Karpas-422 (cell line): ENCODE measurements at regions not wholly inside any gene's neighbourhood (a gene's known extent, or its start where the extent isn't known, plus 50 kb on each side); places are given as distances from the start of the nearest gene placed in this dataset.
"Not testable (repeated sequence)": the region's sequence is repeated elsewhere in the genome, so short reads cannot be mapped to it uniquely, and the experiment has no call there.

ENCODE experiments used
- DNase-seq: peaks from one replicate; pipeline ENCODE4 v3.0.0-alpha.2; 2015
- H2AFZ ChIP-seq: fragments of 200-600 bp; sonication (generic); 2 replicates; pipeline ENCODE4 v1.6.1; 2014; ENCODE audit warnings: antibody characterized with exemption, low read length, mixed read lengths
- H3K27ac ChIP-seq: fragments of 200-600 bp; sonication (generic); 2 replicates; pipeline ENCODE4 v1.5.1; 2014; ENCODE audit warnings: mild to moderate bottlenecking, low read length, moderate library complexity
- H3K27me3 ChIP-seq: fragments of 200-600 bp; sonication (generic); 2 replicates; pipeline ENCODE4 v1.6.1; 2014; ENCODE audit warnings: low read length, mixed read lengths
- H3K36me3 ChIP-seq: fragments of 200-600 bp; sonication (generic); 2 replicates; pipeline ENCODE4 v1.6.1; 2014; ENCODE audit warnings: low read length, mixed read lengths; ENCODE audit not compliant: insufficient read depth
- H3K4me1 ChIP-seq: fragments of 200-600 bp; sonication (generic); 2 replicates; pipeline ENCODE4 v1.6.1; 2014; ENCODE audit warnings: mild to moderate bottlenecking, low read length, mixed read lengths
- H3K4me2 ChIP-seq: fragments of 200-600 bp; sonication (generic); 2 replicates; pipeline ENCODE4 v1.6.1; 2014; ENCODE audit warnings: low read length, low read depth, mild to moderate bottlenecking; ENCODE audit not compliant: poor library complexity, severe bottlenecking
- H3K4me3 ChIP-seq: fragments of 200-600 bp; sonication (generic); 2 replicates; pipeline ENCODE4 v1.5.1; 2014; ENCODE audit warnings: mild to moderate bottlenecking, antibody characterized with exemption, low read length, mixed read lengths
- H3K79me2 ChIP-seq: fragments of 200-600 bp; sonication (generic); 2 replicates; pipeline ENCODE4 v1.6.1; 2014; ENCODE audit warnings: mild to moderate bottlenecking, low read length, mixed read lengths
- H3K9ac ChIP-seq: fragments of 200-600 bp; sonication (generic); 2 replicates; pipeline ENCODE4 v1.6.0; 2014; ENCODE audit warnings: low read length
- H3K9me2 ChIP-seq: fragments of 200-600 bp; sonication (generic), shearing (Covaris generic); replicated peaks from 2 replicates; pipeline ENCODE4 v1.6.0; 2014; ENCODE audit warnings: mild to moderate bottlenecking, low read length, moderate library complexity; ENCODE audit not compliant: insufficient read depth
- H3K9me3 ChIP-seq: fragments of 300-700, 200-600 bp; sonication (generic); 2 replicates; pipeline ENCODE4 v1.6.1; 2014; ENCODE audit warnings: low read length, mixed read lengths
- H4K20me1 ChIP-seq: fragments of 200-600 bp; sonication (generic); 2 replicates; pipeline ENCODE4 v1.6.1; 2014; ENCODE audit warnings: mild to moderate bottlenecking, antibody characterized with exemption, low read length, low read depth; ENCODE audit not compliant: insufficient read depth

DNA sequence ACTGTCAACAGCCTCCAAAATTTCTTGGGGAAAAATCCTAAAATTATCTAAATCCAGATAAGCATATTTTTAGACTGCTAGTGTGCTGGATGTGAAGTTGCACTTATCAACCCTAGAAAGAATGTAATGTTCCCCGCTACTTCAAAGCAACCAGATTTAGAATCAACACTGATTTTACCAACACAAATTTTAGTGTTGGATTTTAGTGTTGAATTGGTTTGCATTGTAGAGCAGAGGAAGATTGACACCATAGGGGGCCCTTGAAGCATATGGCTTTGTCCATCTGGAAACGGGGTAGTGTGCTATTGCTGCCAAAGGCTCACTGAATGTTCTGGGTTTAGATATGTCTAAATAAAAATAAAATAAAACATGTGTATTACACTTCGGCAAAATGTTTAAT, 126.3 kb upstream of the EMCN start:
- H4K20me1 ChIP-seq, result no peaks in the 10 kb centered on the region

DNA sequence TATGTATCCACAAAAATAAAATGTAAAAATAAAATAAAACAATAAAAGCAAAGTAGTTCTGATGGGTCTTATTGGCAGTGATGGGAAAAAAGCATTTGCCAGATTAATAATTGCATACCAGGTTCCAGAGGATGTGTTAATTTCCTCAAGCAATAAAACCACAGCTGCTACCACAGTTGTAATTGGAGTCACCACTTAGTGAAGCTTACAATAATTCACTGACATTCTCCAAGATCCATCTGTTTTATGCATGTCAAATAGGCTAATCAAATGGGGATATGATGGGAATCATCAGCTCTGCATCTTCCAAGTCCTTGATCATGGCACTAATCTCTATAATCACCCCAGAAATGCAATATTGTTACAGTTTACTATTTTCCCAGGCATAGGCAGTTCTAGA, 123.5 kb upstream of the EMCN start:
- Histone ChIP-seq H3K9me3 (no peaks in the 10 kb centered on the region), H3K4me3 (no peak overlapping the region), H3K9me2 (no peaks in the 10 kb centered on the region), H3K4me2 (no peak overlapping the region), H3K79me2 (no peaks in the 10 kb centered on the region), H2AFZ (no peak overlapping the region), H3K4me1 (no peaks in the 10 kb centered on the region), H3K27me3 (no peaks in the 10 kb centered on the region), H3K9ac (no peak overlapping the region), H3K27ac (no peak overlapping the region), H4K20me1 (no peaks in the 10 kb centered on the region), H3K36me3 (no peaks in the 10 kb centered on the region)
- no peak for DNase-seq

More for the DNA sequence above, 126.3 kb upstream of the EMCN start:
- no peaks in the 10 kb centered on the region for H3K9me2 ChIP-seq
- no peaks in the 10 kb centered on the region for H3K9me3 ChIP-seq
- H3K4me1 ChIP-seq, result no peaks in the 10 kb centered on the region
- no peak overlapping the region for H3K4me2 ChIP-seq
- no peak overlapping the region for H3K27ac ChIP-seq
- no peak overlapping the region for H3K9ac ChIP-seq
- no peak overlapping the region for H3K4me3 ChIP-seq
- H3K27me3 ChIP-seq, result no peaks in the 10 kb centered on the region
- no peak for DNase-seq
- no peaks in the 10 kb centered on the region for H3K79me2 ChIP-seq
- H3K36me3 ChIP-seq, result no peaks in the 10 kb centered on the region
- H2AFZ ChIP-seq, result no peak overlapping the region

DNA sequence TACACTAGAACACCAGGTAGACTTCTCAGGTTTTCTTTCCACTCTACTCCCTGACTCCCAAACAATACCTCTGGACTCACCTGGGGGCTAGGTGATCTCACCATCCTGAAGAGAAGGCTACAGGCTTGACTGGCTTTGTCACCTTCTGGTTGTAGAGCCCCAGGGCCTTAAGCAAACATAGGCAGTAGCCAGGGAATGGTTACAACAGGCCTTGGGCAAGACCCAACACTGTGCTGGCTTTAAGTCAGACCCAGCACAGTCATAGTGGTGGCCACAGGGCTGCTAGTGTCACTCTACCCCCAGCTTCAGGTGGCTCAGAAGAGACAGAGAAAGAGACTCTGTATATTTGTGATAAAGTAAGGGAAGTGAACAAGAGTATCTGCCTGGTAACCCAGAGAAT, 118.1 kb upstream of the EMCN start:
- no peaks in the 10 kb centered on the region for H3K9me3 ChIP-seq
- H3K36me3 ChIP-seq, result no peaks in the 10 kb centered on the region
- H3K27ac ChIP-seq, result no peak overlapping the region
- H3K4me2 ChIP-seq, result no peak overlapping the region
- no peak overlapping the region for H3K9ac ChIP-seq
- H3K4me1 ChIP-seq, result no peaks in the 10 kb centered on the region
- no peaks in the 10 kb centered on the region for H3K9me2 ChIP-seq
- no peaks in the 10 kb centered on the region for H3K79me2 ChIP-seq
- no peak for DNase-seq
- no peaks in the 10 kb centered on the region for H3K27me3 ChIP-seq
- H4K20me1 ChIP-seq, result no peaks in the 10 kb centered on the region
- H2AFZ ChIP-seq, result no peak overlapping the region
- no peak overlapping the region for H3K4me3 ChIP-seq

DNA sequence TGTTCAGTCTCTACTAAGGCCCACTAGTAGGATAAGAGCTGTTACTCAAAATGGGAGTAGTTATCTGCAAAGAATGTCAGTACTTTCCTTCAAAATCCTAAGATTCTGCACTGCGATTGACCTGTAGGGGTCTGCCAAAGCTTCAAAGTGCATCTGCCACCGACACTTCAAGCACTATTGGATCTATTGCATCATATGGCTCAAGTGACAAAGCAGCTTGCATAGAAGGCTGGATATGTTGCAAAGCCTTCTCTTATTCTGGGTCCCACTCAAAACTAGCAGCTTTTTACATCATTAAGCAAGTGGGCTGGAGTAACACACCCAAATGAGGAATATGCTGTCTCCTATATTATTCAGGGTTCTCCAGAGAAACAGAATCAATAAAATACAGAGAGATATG, 115.4 kb upstream of the EMCN start:
- Histone ChIP-seq H3K9me3 (no peaks in the 10 kb centered on the region), H3K4me3 (no peak overlapping the region), H3K9ac (no peak overlapping the region), H3K4me2 (no peak overlapping the region), H2AFZ (no peak overlapping the region), H3K9me2 (no peaks in the 10 kb centered on the region), H4K20me1 (no peaks in the 10 kb centered on the region), H3K36me3 (no peaks in the 10 kb centered on the region), H3K27me3 (no peaks in the 10 kb centered on the region), H3K79me2 (no peaks in the 10 kb centered on the region), H3K4me1 (no peaks in the 10 kb centered on the region), H3K27ac (no peak overlapping the region)
- DNase-seq, result no peak

DNA sequence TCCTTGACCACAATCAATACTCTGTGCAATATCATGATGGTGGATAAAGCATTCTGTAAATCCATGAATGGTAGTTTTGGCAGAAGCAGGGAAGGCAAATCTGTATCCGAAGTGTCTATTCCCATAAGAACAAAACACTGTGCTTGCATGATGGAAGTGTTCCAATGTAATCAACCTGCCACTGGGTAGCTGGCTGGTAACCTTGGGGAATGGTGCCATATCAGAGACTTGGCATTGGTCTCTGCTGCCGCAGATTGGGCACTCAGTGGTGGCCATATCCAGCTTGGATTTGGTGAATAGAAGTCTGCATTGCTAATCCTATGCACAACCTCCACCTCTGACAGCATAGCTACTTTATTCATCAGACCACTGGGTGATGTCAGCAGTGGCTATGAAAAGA, 114.3 kb upstream of the EMCN start:
- Histone ChIP-seq H3K4me2 (no peak overlapping the region), H3K27me3 (no peaks in the 10 kb centered on the region), H3K36me3 (no peaks in the 10 kb centered on the region), H2AFZ (no peak overlapping the region), H3K4me3 (no peak overlapping the region), H3K27ac (no peak overlapping the region), H3K9ac (no peak overlapping the region), H3K9me3 (no peaks in the 10 kb centered on the region), H4K20me1 (no peaks in the 10 kb centered on the region), H3K4me1 (no peaks in the 10 kb centered on the region), H3K9me2 (no peaks in the 10 kb centered on the region), H3K79me2 (no peaks in the 10 kb centered on the region)
- DNase-seq, result no peak

DNA sequence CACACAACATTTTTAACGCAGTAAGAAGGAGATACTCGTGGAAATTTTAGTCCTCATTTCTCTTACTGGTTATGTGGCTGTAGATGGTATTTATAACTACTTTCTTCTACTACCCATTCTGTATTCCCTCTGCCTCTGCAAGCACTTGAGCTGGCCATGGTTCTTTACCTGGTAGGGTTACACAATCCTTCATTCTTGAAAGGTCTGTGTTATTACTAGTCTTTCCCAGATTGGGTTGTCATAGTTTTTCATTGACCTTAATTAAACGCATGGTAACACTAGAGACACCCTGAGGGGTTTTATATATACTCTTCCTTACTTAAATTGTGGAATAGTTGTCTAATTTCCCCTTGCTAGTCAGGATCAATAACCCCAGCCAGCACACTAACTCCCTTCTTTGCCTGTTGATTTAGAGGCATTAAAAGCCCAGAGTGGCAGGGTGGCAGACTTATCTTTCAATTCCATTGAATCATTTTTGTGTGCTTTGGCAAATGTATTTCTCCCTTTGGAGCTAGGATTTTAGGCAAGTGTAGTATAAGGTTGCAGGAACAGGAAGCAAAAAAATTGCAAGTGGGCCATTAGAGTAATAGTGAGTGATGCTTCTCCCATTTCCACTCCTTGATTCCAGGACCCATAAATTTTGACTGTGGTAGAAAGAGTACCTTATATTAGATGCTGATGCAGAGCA, 113.6 kb upstream of the EMCN start:
- no peak overlapping the region for H3K9ac ChIP-seq
- H3K4me3 ChIP-seq, result no peak overlapping the region
- no peaks in the 10 kb centered on the region for H3K9me2 ChIP-seq
- no peaks in the 10 kb centered on the region for H3K36me3 ChIP-seq
- no peaks in the 10 kb centered on the region for H3K79me2 ChIP-seq
- no peak overlapping the region for H2AFZ ChIP-seq
- H3K27ac ChIP-seq, result no peak overlapping the region
- H3K27me3 ChIP-seq, result no peaks in the 10 kb centered on the region
- DNase-seq, result no peak
- no peak overlapping the region for H3K4me2 ChIP-seq
- no peaks in the 10 kb centered on the region for H3K4me1 ChIP-seq
- no peaks in the 10 kb centered on the region for H3K9me3 ChIP-seq
- H4K20me1 ChIP-seq, result no peaks in the 10 kb centered on the region

DNA sequence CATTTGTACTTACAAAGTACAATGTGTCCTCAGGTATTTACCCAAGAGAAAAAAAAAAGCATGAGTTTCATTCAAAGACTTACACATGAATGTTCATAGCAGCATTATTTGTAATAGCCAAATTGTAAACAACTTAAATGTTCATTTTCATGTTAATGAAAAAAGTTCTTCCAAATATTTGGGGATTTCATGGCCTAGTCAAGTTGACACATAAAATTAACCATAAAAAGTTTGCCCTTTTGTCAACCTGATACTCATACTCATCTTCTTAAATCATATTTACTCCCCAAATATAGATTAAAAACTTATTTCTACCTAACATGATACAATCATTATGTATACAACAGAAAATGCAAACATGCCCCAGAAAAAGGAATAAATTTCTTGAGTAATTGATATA, 112.5 kb upstream of the EMCN start:
- Histone ChIP-seq H3K79me2 (no peaks in the 10 kb centered on the region), H2AFZ (no peak overlapping the region), H3K9me2 (no peaks in the 10 kb centered on the region), H3K4me3 (no peak overlapping the region), H3K36me3 (no peaks in the 10 kb centered on the region), H3K27me3 (no peaks in the 10 kb centered on the region), H3K4me1 (no peaks in the 10 kb centered on the region), H3K27ac (no peak overlapping the region), H4K20me1 (no peaks in the 10 kb centered on the region), H3K4me2 (no peak overlapping the region), H3K9me3 (no peaks in the 10 kb centered on the region), H3K9ac (no peak overlapping the region)
- DNase-seq, result no peak

DNA sequence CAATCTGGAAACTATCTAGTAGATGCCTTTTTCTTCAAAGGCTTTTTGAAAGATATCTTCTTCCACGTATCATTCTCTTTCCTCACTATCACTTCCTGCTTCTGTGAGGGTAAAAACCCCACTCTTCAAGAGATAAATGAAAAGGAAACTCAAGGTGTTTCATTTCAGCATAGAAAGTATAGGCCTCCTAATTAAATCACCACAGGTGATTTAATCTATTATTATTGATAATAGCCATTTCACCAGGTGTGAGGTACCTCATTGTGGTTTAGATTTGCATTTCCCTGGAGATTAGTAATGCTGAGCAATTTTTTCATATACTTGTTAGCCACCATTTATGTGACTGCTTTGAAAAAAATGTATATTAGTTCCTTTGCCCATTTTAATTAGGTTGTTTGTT, 92.0 kb upstream of the EMCN start:
- no peak overlapping the region for H2AFZ ChIP-seq
- H4K20me1 ChIP-seq, result no peaks in the 10 kb centered on the region
- no peaks in the 10 kb centered on the region for H3K9me3 ChIP-seq
- no peak overlapping the region for H3K4me3 ChIP-seq
- no peaks in the 10 kb centered on the region for H3K9me2 ChIP-seq
- H3K36me3 ChIP-seq, result no peaks in the 10 kb centered on the region
- no peaks in the 10 kb centered on the region for H3K27me3 ChIP-seq
- no peak overlapping the region for H3K4me2 ChIP-seq
- H3K27ac ChIP-seq, result no peak overlapping the region
- no peak for DNase-seq
- H3K79me2 ChIP-seq, result no peaks in the 10 kb centered on the region
- H3K4me1 ChIP-seq, result no peaks in the 10 kb centered on the region
- no peak overlapping the region for H3K9ac ChIP-seq

DNA sequence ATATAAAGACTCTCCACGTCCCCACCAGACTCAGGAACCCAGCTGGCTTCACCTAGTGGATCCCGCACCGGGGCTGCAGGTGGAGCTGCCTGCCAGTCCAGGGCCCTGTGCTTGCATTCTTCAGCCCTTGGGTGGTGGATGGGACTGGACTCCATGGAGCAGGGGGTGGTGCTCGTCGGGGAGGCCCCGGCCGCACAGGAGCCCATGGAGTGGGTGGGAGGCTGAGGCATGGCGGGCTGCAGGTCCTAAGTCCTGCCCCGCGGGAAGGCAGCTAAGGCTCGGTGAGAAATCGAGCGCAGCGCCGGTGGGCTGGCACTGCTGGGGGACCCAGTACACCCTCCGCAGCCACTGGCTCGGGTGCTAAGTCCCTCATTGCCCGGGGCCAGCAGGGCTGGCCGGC, 90.8 kb upstream of the EMCN start:
- not testable (repeated sequence) for H3K36me3 ChIP-seq, DNase-seq, H4K20me1 ChIP-seq, H3K4me3 ChIP-seq, H3K9me2 ChIP-seq, H3K9me3 ChIP-seq, H3K9ac ChIP-seq, H3K4me1 ChIP-seq, H3K4me2 ChIP-seq, H2AFZ ChIP-seq, H3K79me2 ChIP-seq, H3K27me3 ChIP-seq, H3K27ac ChIP-seq
